ENCODE measurements at regions not wholly inside any gene's neighbourhood (a gene's known extent, or its start where the extent isn't known, plus 50 kb on each side); places are given as distances from the start of the nearest gene placed in this dataset.
"Not testable (repeated sequence)": the region's sequence is repeated elsewhere in the genome, so short reads cannot be mapped to it uniquely, and the experiment has no call there.

DNA sequence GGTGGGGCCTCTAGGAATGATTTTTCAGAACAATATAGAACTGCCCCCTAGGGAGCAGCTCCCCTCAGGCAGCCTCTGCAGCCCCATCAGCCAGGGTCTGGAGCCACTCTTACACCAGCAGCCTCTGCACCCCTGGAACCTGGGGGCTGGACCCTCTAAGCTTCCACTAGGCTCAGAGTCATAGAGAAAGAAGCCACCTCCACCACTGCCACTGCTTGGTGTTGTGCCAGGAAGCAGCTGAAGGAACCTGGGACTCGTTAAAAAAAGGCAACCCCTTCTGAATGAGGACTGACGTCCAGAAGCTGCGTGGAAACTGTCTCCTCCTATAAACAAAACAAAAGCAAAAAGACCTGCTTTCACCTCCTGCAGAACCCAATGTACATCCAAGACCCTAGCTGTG, 98.1 kb upstream of the HS6ST1 start:
- DNase-seq: no peak

- not testable (repeated sequence) for DNase-seq
These were observed 98.6 kb upstream of the HS6ST1 start for GRCh38 chr2:128417264-128417663.

DNA sequence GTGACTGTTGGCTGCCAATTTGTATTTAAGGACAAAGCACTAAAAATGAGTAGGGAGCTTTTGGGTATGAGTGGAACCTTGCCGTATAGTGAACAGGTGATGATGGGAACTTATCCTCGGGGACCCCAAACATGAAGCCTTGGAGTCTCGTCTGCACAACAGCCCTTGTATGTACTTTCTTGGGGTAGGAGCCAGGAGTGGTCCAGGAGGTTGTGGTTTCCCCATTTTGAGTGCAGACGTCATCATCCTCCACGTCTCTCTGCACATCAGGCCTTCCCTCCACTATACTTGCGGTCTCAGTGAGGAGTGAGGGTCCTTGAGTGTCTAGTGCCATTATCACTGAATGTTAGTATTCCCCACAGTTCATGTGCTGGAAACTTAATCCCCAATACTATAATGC, 101.5 kb upstream of the HS6ST1 start:
- no peak for DNase-seq

GRCh38 chr2:128420776-128421175, 102.1 kb upstream of the HS6ST1 start:
- DNase-seq: no peak

- no peak for DNase-seq
These were observed 102.6 kb upstream of the HS6ST1 start for GRCh38 chr2:128421286-128421685.

GRCh38 chr2:128421861-128422311, 103.2 kb upstream of the HS6ST1 start:
- no peak for DNase-seq

DNA sequence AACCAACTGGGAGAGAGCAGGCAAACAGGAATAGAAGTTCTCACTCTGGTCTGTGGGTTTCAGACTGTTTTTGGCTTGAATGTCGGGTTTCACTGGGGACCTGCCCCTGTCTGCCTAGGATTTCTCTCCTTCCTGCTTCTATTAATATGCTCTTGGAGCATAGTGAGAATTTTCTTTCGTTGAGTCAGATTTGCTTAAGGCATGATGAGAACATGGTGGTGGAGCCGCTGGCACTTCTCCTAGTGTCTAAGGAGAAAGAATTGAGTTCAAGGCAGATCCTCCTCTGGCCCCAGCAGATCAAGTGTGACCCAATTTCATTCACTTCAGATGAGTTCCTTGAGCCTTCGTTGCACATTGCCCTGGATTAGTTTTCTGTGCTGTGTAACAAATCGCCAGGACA, 103.9 kb upstream of the HS6ST1 start:
- DNase-seq: no peak

DNA sequence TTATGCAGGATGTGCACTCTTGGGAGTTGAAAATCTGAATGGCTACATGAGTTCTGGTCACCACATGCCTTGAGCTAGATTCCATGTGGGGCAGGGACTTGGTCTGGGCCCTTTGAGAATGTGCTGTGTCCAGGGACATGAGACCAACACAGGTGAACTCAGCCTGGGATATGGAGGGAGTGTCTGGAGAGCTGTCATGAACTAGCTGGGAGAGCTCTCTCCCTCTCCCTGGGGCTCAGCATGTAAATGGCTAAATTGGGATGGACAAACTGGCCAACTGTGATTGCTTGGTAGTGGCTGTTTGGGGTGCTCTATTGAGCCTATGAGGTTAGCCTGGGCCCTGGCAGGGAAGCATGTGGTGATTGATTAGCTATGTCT, 105.1 kb upstream of the HS6ST1 start:
- no peak for DNase-seq

GRCh38 chr2:128424406-128425171, 105.9 kb upstream of the HS6ST1 start:
- DNase-seq: no peak

- no peak for DNase-seq
These were observed 106.5 kb upstream of the HS6ST1 start for GRCh38 chr2:128425216-128425615.

DNA sequence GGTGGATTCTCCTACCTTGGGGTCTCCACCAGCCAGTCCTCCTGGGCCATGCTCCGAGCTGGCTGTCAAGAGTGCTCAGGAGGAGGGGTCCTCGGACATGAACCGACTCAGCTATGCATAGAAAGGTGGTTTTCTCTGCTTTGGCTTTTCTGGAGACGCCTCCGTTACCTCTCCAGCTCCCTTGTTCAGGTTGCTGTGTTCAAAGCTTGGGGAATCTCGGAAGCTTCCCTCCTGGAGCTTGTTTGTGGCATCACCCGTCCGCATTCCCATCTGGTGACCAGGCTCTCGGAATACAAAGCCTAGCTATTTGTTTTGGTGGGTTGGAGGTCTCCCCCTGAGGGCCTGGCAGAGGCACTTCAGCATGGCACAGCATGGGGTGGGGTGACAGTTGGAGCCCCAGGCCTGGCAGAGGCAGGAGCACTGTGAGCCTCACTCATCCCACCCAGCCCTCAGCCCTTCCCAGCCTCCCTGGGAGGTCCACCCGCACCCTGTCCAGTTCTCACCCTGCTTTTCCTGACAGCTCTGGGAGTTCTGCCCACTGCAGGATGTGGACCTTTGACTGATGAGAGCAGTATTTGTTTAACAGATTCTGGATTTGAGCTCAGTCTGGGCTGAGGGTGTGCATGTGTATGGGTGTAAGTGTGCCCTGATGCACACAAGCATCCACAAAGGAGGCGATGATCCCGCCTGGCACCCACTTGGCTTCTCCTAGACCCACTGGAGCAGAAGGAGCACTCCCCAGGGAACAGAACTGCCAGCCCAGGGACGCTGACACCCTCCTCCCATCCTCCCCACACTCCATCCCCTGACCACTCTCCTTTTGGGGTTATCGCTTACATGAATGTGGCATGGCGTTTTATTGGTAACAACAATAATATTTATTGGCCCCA, 107.3 kb upstream of the HS6ST1 start:
- DNase-seq: no peak

DNA sequence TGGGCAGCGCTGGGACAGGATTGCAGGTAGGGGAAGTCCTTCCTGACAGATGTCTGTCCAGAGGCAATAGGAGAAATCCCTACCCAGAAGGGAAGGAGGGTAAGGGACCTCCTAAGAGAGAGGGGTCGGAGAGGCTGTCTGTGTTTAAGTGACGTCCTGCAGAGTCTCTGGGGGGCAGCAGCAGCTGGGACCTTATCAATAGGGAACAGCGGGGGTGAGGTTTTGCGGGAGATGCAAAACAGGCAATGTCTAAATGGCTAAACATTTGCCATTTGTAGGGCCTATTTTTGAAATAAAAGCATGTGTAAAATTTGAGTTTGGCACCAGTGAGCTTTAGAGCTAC, 108.7 kb upstream of the HS6ST1 start:
- DNase-seq: no peak

- no peak for DNase-seq
These were observed 109.7 kb upstream of the HS6ST1 start for GRCh38 chr2:128428415-128428814.

DNA sequence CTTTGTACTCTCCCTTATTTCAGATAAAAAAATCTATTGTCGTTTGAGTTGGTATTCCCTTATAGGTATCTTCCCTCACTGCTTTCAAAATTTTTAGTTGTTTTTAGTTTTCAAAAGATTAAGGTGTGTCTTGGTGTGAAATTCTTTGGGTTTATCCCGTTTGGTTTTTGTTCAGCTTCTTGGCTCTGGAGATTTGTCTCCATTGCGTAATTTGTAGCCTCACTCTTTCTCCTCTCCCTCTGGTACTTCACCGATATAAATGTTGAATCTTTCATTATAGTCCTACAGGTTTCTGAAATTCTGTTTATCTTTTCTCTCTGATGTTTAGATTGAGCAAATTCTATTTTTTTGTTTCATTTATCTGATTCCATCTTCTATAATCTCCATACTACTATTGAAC, 113.8 kb upstream of the HS6ST1 start:
- no peak for DNase-seq

- DNase-seq: no peak
These were observed 115.4 kb upstream of the HS6ST1 start for GRCh38 chr2:128433911-128434550.

DNA sequence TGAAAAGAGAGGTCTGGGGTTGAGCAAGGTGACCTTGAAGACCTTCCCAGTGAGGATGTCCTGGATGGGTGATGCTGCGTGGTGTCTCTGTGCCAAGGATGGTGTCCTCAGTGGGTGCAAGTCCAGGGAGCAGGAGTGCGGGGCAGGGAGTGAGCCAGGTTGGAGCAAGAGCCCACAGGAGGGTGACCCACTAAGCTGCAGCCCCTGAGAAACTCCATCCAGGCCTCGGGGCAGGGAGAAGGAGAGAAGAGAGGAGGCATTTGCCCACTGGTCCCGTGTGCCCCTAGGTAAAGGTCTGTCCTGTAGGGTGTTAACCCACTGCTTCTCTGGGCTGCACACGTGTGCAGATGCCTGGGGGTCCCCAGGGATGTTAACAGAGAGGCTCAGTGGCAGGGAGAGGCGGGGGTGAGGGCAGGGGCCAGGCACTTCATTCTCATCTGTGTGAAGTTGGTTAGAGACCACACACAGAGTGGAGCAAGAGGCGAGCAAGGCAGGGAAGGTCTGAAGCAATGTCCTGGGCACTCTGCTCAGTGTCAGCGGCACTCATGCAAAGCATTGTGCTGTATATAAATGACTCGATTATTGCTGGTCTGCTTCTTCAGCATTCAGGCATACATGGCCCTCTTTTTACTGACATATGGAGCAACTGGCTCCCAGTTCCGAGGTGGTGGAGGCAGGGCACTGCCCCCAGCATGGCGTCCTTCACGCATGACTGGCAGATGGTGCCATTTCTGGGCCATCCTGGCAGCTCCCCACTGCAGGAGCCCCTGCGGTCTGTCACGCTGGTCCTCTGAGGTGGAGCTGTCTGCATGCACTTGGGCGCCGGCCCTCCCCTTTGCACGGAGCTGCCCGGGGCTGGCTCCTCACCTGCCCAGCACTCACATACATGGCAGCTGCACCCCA, 117.2 kb upstream of the HS6ST1 start:
- no peak for DNase-seq

DNA sequence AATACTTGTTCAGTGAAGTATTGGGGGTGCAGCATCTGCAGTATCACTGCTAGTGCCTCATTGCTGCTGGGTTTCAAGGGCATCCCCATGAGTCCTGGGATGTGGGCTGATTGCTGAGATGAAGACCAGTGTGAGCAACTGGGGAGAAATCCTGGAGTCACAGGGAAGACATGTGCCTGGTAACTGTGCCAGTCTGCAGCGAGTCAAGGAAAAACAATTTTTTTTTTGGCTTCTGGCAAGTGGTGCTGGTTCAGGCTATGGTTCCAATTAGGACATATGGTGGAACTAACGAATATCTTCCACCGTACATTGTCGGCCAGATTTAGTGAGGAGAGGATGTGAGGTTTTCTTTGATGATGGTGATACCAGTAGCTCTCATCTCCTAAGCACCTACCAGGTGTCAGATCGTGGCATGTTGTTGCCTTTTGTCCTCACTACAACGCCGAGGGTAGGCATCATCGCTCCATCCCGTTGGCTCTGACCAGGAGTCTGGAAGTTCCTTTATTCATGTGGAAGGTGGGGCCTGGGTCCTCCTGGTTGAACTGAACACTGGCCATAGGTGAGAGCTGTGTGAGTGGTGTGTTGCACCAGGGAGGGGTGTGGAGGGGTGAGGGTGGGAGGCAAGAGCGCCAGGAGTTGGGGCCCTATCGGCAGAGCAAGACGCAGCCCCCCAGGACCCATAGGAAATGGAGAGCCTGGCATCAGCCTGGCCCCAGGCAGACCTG, 118.0 kb upstream of the HS6ST1 start:
- DNase-seq: no peak

- DNase-seq: no peak
These were observed 118.5 kb upstream of the HS6ST1 start for GRCh38 chr2:128437204-128437565.

DNA sequence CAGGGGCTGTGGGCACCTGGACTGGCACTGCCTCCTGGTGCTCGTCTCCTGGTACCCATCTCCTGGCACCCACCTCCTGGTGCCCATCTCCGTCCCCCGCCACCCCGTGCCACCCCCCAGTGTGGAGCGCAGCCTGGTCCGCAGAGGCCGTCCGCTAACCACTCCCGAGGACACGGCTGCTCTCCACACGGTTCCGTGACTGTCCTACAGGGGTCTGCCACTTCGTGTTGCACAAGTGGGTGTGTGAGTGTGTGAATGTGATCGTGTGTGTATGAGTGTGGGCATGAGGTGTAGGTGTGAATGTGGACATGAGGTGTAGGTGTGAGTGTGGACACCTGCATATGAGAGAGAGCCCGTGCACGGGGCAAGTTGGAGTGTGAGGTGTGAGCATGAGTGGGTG, 119.4 kb upstream of the HS6ST1 start:
- DNase-seq: no peak

DNA sequence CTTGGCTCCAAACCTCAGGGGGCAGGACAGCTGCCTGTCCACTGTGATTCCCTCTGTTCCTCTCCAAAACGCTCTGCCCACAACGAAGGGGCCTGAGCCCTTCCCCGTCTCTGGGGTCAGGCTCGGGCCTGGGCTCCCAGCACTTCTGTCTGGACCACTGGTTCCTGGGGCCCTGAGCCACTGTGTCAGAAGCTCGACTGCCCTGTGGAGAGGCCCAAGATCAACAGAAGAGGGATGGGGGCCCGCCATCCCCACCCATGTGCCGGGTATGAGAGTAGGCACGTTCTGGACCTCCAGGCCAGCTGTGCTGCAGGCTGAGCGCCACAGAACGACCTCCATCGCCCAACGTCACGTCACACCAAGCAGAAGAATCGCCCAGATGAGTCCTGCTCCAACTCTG, 119.9 kb upstream of the HS6ST1 start:
- no peak for DNase-seq

GRCh38 chr2:128439031-128439790, 120.5 kb upstream of the HS6ST1 start:
- DNase-seq: no peak

Measured in GOT3 (cell line).